ENCODE measurements at regions not wholly inside any gene's neighbourhood (a gene's known extent, or its start where the extent isn't known, plus 50 kb on each side); places are given as distances from the start of the nearest gene placed in this dataset.

GRCh38 chr6:51161752-51162151 is 343.1 kb downstream of the TFAP2B start (continued):
- TF ChIP-seq ZNF462 (CRISPR knock-in tag; IDR thresholded peaks at IDR 0.05): no peak

GRCh38 chr6:51163843-51164529 is 345.3 kb downstream of the TFAP2B start:
- no peak for TF ChIP-seq ZNF331 (CRISPR knock-in tag; IDR thresholded peaks at IDR 0.05; ENCODE audit: low read depth)
- no peak for TF ChIP-seq EZH2phosphoT487 (IDR thresholded peaks at IDR 0.05; ENCODE audit: unreplicated experiment)
- no peak for TF ChIP-seq EZH2 (IDR thresholded peaks at IDR 0.05; ENCODE audit: low read depth, unreplicated experiment)
- TF ChIP-seq REST (IDR thresholded peaks at IDR 0.05; ENCODE audit: unreplicated experiment): no peak
- no peak for TF ChIP-seq STAT1 (IDR thresholded peaks at IDR 0.05; ENCODE audit: unreplicated experiment)
- Histone ChIP-seq H3K4me2 (no peak overlapping the region), H3K36me3 (ENCODE audit: insufficient read depth) (no peaks in the 10 kb centered on the region), H3K4me3 (no peak overlapping the region), H3K27ac (ENCODE audit: low read depth) (no peak overlapping the region), H2AFZ (no peak overlapping the region), H4K20me1 (replicated peaks; ENCODE audit: insufficient read depth) (no peaks in the 10 kb centered on the region), H3K27me3 (ENCODE audit: insufficient read depth) (no peaks in the 10 kb centered on the region), H3K79me2 (replicated peaks; ENCODE audit: insufficient read depth) (no peaks in the 10 kb centered on the region), H3K9me2 (ENCODE audit: insufficient read depth) (no peaks in the 10 kb centered on the region), H3F3A (replicated peaks; ENCODE audit: low read depth) (no peaks in the 10 kb centered on the region), H3K4me1 (ENCODE audit: insufficient read depth) (no peaks in the 10 kb centered on the region)
- Mint-ChIP-seq H3K9me3 (peaks cover 2% of the 10 kb centered on the region; the same call in 1 of the 3 replicates), H3K36me3 (ENCODE audit: low read depth) (no peaks in the 10 kb centered on the region), H3K27ac (no peak overlapping the region), H3K27me3 (ENCODE audit: insufficient read depth, low read depth, poor library complexity) (no peaks in the 10 kb centered on the region), H3K4me3 (no peak overlapping the region), H3K4me1 (no peaks in the 10 kb centered on the region)
- DNase-seq (ENCODE audit: low spot score) (no peak), ATAC-seq (no peak)
